SK-N-MC (cell line): ENCODE measurements at regions not wholly inside any gene's neighbourhood (a gene's known extent, or its start where the extent isn't known, plus 50 kb on each side); places are given as distances from the start of the nearest gene placed in this dataset.

Experiments
- EZH2 ChIP-seq: fragments of 200-600 bp; sonication (generic); IDR thresholded peaks from one replicate; pipeline ENCODE4 v1.6.1; 2017; ENCODE audit warnings: antibody characterized with exemption
- POLR2AphosphoS5 ChIP-seq: IDR thresholded peaks from 2 replicates; pipeline ENCODE4 v1.6.1; 2012; ENCODE audit warnings: mild to moderate bottlenecking, low read depth, low read length, borderline replicate concordance

DNA sequence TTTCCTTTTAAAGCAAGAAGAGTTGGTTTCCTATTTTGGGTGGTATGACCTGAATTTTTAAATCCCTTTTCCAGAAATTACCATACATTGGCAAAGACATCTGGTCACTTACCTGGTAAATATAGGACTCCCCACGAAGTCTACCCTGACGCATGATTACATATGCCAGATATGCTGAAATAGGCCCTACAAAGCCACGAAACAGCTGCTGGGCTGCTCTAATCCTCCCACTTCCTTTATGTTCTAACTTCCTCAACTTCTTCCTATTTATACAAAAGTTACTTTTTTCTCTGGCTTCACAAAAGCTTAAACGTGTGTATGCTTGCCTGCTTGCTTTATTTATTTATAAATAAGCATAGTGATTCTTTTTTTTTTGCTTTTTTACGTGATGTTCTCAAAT lies 186.0 kb upstream of the EPHA4 start:
- TF ChIP-seq POLR2AphosphoS5 (no peak), EZH2 (no peak)
